Uterus (tissue), 2 donors: ENCODE measurements at regions not wholly inside any gene's neighbourhood (a gene's known extent, or its start where the extent isn't known, plus 50 kb on each side); places are given as distances from the start of the nearest gene placed in this dataset.

Source experiments
- CTCF ChIP-seq, 4 experiments: fragments of 200-600 bp in 2 of 4; fragments of 450-650 bp in 2 of 4; sonication (generic) in 2 of 4; IDR thresholded peaks; one replicate each; pipeline ENCODE4 v1.5.1; 2016 to 2019; ENCODE audit warnings: antibody characterized with exemption in 4 of 4, mild to moderate bottlenecking in 2 of 4, moderate library complexity in 1 of 4
- POLR2A ChIP-seq, 2 donors: fragments of 450-650 bp; IDR thresholded peaks; one replicate each; pipeline ENCODE4 v1.6.1; 2016; ENCODE audit warnings: antibody characterized with exemption in 2 of 2, mild to moderate bottlenecking in 1 of 2, moderate library complexity in 1 of 2

GRCh38 chr4:14449308-14449707 lies 553.0 kb upstream of the CPEB2 start:
- TF ChIP-seq CTCF (IDR thresholded peaks at IDR 0.05): no peak
- no peak for TF ChIP-seq POLR2A (IDR thresholded peaks at IDR 0.05)
